Erythroblast (primary cell): ENCODE measurements at regions not wholly inside any gene's neighbourhood (a gene's known extent, or its start where the extent isn't known, plus 50 kb on each side); places are given as distances from the start of the nearest gene placed in this dataset.

ENCODE experiments used
- DNase-seq, 2 experiments: peaks; one replicate each; lab custom pipeline; 2025; lab: John Stamatoyannopoulos, UW
- GATA1 ChIP-seq: IDR thresholded peaks from 2 replicates; pipeline ENCODE4 v1.6.1; 2011; ENCODE audit warnings: low read depth, mild to moderate bottlenecking, control low read depth, low read length, moderate library complexity
- POLR2A ChIP-seq: IDR thresholded peaks from 2 replicates; pipeline ENCODE4 v1.6.1; 2011; ENCODE audit warnings: mild to moderate bottlenecking, low read length

GRCh38 chr5:173477345-173478040 is 139.0 kb downstream of the BOD1 start:
- DNase-seq: no peak
- TF ChIP-seq POLR2A: no peak
- no peak for TF ChIP-seq GATA1

DNA sequence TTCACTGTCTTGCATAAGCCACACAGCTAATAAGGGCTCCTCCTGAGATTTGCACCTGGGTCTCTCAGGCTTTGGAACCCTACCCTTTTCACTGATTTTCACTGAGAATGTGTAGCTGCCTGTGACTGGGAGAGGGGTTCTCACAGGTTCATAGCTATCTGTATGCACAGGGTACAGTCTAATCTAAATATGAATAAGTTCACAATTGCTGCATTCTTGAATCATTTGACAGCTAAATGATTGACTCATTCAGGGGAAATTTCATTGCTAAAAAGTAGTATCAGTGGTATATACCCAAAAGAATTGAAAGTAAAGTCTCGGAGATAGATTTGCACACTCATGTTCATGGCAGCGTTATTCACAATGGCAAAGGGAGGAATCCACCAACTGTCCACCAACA is 140.7 kb downstream of the BOD1 start:
- no peak for TF ChIP-seq GATA1
- TF ChIP-seq POLR2A: no peak

GRCh38 chr5:173474881-173475287 is 141.6 kb downstream of the BOD1 start:
- TF ChIP-seq POLR2A (no peak), GATA1 (no peak)
- no peak for DNase-seq

More for the DNA sequence above, 140.7 kb downstream of the BOD1 start:
- no peak for DNase-seq

DNA sequence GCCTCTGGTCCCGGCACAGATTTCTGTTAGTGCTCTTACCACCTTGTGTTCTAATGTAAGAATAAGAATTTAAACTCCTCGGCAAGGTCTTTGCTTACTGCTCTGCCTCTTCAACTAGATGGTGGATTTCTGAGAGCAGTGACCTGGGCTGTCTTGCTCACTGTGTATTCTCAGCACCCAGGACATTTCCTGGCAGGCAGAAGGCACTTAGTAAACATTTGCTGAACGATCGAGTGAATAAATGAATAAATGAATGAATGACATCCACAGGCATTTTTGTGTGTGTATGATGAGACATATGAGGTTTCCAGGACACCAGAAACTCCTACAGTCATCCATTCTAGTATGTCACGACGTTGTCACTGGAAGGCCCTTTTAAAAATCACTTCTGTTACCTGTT is 143.2 kb downstream of the BOD1 start:
- TF ChIP-seq POLR2A: no peak
- DNase-seq: no peak

- TF ChIP-seq GATA1 (no peak), POLR2A (no peak)
- no peak for DNase-seq
These were observed 143.6 kb downstream of the BOD1 start for GRCh38 chr5:173472784-173473278.

GRCh38 chr5:173472164-173472563 is 143.9 kb upstream of the STC2 start:
- DNase-seq: no peak

DNA sequence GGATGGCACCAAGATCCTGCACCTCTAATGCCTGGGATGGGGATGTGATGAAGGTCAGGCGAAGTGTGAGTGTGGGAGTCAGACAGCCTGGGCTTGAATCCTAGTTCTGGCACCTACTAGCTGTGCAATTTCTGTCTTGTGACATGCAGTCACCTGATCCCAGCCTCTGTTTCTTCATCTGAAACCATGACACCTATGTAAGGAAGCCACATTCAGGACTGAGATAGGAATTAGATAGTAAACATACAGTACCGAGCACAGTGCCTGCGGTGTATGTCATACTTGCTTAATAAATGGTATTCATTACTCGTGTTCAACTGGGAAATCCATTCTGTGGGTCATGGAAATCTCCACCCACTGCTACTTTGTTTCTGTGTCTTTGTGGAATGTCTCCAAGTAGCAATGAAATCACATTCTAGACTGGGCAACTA is 140.6 kb upstream of the STC2 start:
- DNase-seq: no peak

More at GRCh38 chr5:173472164-173472563, 143.9 kb upstream of the STC2 start:
- no peak for TF ChIP-seq GATA1
- TF ChIP-seq POLR2A: no peak

GRCh38 chr5:173466227-173466626 is 138.0 kb upstream of the STC2 start:
- TF ChIP-seq GATA1 (no peak), POLR2A (no peak)
- DNase-seq: no peak

More for the DNA sequence above, 140.6 kb upstream of the STC2 start:
- TF ChIP-seq POLR2A: no peak
- no peak for TF ChIP-seq GATA1

DNA sequence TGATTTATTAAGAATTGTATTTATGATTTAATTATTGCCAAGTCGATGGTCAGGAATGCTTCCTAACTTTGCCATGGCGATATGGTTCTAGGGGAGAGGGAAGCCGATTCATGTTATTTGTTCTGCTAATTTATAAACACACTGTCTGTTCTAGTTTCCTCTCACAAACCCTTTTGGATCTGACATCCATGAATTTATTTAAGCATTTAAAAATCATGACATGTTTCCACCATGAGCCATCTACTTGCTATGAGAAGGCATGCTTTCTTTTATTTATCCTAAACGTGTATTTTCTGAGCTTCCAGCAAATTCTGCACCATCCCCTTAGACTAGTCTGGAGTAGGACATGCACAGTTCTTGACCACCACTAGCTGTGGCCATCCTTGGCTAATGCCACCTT is 136.6 kb upstream of the STC2 start:
- no peak for TF ChIP-seq POLR2A
- TF ChIP-seq GATA1: no peak
- DNase-seq: no peak

DNA sequence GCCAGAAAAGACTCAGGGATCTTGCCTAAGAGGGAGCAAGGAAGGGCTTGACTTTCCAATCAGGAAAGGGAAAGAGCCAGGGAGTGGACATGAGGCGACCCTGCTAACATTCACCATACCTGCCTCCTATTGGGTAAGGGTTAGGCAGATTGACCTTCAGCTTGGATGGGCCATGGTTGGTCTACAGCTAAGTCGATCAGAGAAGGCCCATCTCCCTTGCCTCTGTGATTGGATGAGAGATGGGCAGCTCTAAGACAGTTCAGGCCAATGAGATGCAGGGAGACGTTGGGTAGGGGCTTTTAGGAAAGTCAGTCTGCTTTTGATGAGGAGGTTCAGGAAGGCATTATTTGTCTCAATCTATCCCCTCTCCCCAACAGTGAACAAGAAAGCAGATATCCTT is 135.0 kb upstream of the STC2 start:
- no peak for DNase-seq
- TF ChIP-seq GATA1 (no peak), POLR2A (no peak)

DNA sequence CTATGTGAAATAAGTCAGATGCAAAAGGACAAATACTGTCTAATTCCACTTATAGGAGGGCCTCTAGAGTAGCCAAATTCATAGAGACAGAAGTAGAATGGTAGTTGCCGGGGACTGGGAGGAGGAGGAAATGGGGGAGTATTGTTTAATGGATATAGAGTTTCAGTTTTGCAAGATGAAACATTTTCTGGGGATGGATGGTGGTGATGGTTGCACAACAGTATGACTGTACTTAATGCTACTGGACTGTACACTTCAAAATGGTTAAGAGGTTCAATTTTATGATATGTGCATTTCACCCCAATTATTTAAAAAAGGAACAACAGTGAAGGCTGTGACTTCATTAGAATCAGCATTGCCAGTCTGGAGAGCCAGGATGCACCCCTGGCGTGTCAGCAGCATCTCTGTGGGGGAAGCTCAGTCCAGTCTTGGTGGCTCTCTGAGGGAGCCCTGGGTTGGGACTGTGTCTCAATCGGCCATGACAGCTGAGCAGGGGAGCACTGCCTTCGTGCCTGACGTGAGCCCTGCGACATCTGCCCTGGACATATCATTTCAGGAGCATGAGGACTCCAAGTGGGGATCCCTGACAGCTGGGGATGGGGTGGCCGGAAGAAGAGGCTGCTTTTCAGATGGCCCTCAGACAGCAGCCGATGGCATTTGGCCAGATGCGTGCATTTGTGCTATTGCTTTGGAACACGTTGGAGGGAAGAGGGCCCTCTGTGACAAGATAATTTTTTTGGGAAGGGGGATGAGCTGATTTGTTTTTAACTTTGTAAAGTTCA is 130.8 kb upstream of the STC2 start:
- TF ChIP-seq POLR2A (no peak), GATA1 (no peak)
- no peak for DNase-seq

DNA sequence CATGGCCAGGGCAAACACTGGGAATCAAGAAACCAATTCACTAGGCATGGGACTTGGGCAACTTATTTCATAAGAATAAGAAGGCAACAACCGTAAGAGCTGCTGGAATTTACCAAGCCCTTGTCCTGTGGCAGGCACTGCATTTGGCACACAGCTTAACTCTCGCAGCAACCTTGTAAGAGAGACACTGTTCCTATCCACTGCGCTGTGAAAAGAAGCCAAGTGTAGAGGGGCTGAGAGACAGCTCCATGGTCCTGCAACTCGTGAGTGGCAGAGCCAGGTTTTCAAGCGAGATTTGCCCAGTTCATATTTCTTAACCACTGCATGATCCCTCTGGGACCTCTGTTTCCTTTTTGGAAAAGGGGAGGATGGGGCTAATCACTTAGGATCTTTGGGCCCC is 129.3 kb upstream of the STC2 start:
- TF ChIP-seq POLR2A: no peak
- no peak for DNase-seq

DNA sequence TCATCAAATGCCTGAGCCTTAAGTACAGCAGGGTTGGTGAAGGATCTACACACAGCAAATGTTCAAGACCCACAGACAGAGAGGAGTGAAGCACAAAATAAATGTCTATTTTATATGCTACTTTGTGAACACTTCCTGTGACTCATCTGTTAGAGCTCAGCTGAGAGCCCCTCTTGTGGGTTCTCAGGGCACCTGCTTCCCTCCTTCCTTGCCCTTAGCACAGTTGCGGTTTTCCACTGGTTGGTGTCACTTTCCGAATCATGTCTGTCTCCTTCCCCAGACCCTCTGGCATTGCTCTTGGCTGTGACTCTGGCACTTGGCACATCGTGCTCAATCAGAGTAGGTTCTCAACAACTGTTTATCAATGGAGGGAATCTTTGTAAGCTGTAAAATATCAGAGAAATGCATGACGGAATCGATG is 128.5 kb upstream of the STC2 start:
- TF ChIP-seq POLR2A (no peak), GATA1 (no peak)
- no peak for DNase-seq

- DNase-seq: no peak
- TF ChIP-seq POLR2A: no peak
These were observed 128.0 kb upstream of the STC2 start for GRCh38 chr5:173456181-173456580.

DNA sequence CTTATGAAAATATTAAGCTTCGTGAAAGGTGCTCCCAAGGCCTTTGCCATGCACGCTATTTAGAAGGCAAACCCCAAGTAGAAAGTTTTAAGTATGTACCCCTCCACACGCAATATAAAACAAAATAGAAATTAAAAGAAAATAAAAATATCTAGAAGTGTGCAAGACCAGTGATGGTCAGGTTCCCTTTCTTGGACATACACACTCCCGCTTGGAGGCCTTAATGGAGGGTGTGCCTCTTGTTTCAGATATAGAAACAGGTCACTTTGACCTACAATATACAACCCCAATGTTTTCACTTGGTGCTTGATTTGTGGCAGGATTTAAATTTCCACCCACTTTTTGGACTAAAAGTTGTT is 127.4 kb upstream of the STC2 start:
- DNase-seq: no peak
- TF ChIP-seq POLR2A: no peak
- TF ChIP-seq GATA1: no peak
